Mucosa of descending colon (tissue), 3 donors: ENCODE measurements at regions not wholly inside any gene's neighbourhood (a gene's known extent, or its start where the extent isn't known, plus 50 kb on each side); places are given as distances from the start of the nearest gene placed in this dataset.

Source experiments
- ATAC-seq: fragments of 200-7000 bp; cut with Tn5 transposase; one replicate; pipeline ENCODE4 v1.9.1; 2020; ENCODE audit warnings: mild to moderate bottlenecking, moderate library complexity
- DNase-seq, 3 donors: peaks; one replicate each; pipeline ENCODE4 v3.0.0-alpha.2; 2020
- H3K36me3 ChIP-seq: fragments of 200-600 bp; one replicate; pipeline ENCODE4 v1.8.0; 2021; ENCODE audit warnings: low read depth, mild to moderate bottlenecking
- H3K4me1 ChIP-seq: fragments of 200-600 bp; one replicate; pipeline ENCODE4 v1.8.0; 2021; ENCODE audit warnings: low read depth, mild to moderate bottlenecking
- H3K4me3 ChIP-seq: fragments of 200-600 bp; one replicate; pipeline ENCODE4 v1.8.0; 2021; ENCODE audit warnings: mild to moderate bottlenecking
- H3K9me3 ChIP-seq: fragments of 200-600 bp; one replicate; pipeline ENCODE4 v1.8.0; 2021; ENCODE audit warnings: mild to moderate bottlenecking
- CTCF ChIP-seq: fragments of 200-600 bp; IDR thresholded peaks from one replicate; pipeline ENCODE4 v1.8.0; 2022; ENCODE audit warnings: antibody characterized with exemption, mild to moderate bottlenecking
- intact Hi-C, 2 donors: fragments of 100-400 bp; cut with DNase I in 1 of 2; cut with micrococcal nuclease in 1 of 2; formaldehyde crosslinking; loops; one replicate each; pipeline versions ENCODE4 v1.11.0 to v1.11.1; 2022; cut with DNase I, micrococcal nuclease
- donor health status: DM: no; HTN: no; CAD: no; lungs with moderate emphysema.
- donor health status: DM: no; HTN: no; CAD: no.
- donor health status: DM: no; HTN: yes; CAD: no.

DNA sequence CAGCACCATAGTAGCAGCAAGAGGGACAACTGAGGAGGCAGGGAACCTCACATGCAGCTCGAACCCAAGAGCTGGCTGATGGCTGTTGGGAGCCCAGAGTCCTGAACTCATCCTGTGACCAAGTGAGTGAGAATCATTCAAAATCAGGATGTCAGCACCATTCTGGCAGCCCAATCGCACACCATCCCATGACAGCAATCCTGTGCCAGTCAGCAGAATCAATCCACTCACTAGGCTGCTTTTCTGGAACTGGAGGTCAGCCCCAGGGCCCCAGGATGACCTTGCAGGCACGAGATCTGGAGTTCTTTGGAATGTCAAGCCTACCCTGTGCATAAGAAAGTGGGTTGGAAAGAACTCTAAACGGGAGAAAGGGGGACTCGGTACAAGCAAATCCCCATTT is 67.8 kb upstream of the TAF11L2 start:
- TF ChIP-seq CTCF = no peak
- intact Hi-C loops = loop anchor here in 1 of 2 donors (10.0 kb wide), 1 partner anchor 105 kb away; no protein-coding TSS in a partner anchor
- no peak overlapping the region for H3K4me3 ChIP-seq
- H3K9me3 ChIP-seq = no peaks in the 10 kb centered on the region
- ATAC-seq (no peak), DNase-seq (no peak)
- H3K36me3 ChIP-seq = no peaks in the 10 kb centered on the region
- no peaks in the 10 kb centered on the region for H3K4me1 ChIP-seq

DNA sequence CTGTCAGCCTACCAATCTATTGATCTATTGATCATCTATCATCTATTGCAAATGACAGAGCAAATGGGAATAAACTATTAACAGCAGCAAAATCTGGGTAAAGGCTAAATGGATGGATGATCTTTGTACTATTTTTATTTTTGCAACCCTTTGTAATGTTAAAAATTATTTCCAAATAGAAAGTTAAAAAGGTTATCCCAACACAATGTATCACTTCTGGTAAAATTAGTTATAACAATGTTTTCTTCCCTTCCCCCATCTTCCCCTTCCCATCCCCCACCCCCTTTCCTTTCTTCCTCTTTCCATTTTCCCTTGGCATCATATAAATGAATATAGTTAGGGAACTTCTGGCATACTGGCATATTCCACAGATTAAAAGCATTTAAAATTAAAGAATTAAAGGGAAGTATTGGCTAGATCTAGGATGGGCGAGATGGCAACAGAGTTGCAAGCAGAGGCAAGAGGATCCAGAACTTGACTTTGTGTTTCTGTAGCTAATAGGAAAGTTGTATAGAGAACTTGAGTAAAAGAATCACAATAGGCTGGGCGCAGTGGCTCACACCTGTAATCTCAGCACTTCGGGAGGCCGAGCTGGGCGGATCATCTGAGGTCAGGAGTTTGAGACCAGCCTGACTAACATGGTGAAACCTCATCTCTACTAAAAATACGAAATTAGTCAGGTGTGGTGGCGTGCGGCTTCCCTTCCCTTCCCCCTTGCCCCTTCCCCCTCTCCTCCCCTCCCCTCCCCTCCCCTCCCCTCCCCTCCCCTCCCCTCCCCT is 66.6 kb upstream of the TAF11L2 start:
- intact Hi-C loops = loop anchor here in 1 of 2 donors (10.0 kb wide), 1 partner anchor 107 kb away; no protein-coding TSS in a partner anchor
- ATAC-seq (no peak), DNase-seq (no peak)
- no peaks in the 10 kb centered on the region for H3K9me3 ChIP-seq
- no peak for TF ChIP-seq CTCF
- no peaks in the 10 kb centered on the region for H3K36me3 ChIP-seq
- H3K4me3 ChIP-seq = no peak overlapping the region
- H3K4me1 ChIP-seq = peaks cover 5% of the 10 kb centered on the region

- Histone ChIP-seq H3K4me1 (peaks cover 7% of the 10 kb centered on the region), H3K4me3 (no peak overlapping the region), H3K36me3 (no peaks in the 10 kb centered on the region), H3K9me3 (no peaks in the 10 kb centered on the region)
- intact Hi-C loops = loop anchor here in 1 of 2 donors (10.0 kb wide), 1 partner anchor 108 kb away; no protein-coding TSS in a partner anchor
- no peak for DNase-seq
- no peak for TF ChIP-seq CTCF
- no peak for ATAC-seq
Measured at GRCh38 chr5:17432569-17432968, 65.5 kb upstream of the TAF11L2 start.

DNA sequence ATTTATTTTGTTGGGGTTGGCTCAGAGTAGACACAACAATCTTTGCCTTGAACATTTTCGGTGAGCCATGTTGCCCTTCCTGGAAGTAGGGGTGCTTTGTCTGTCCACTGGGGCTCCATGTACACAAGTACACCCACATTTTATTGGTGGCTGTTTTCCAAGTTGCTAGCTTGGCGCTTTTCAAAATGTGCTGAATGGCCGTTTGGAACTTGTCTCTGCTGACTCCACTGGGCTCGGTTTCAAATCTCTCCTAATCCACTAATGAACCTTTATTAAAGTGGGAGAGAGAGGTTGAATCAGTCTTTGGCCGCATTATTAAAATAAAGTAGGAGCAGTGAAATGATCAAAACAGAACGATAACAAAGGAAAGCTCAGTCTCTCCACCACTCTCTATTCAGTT is 64.6 kb upstream of the TAF11L2 start:
- no peak for DNase-seq
- Histone ChIP-seq H3K9me3 (no peaks in the 10 kb centered on the region), H3K4me1 (peaks cover 7% of the 10 kb centered on the region), H3K36me3 (no peaks in the 10 kb centered on the region), H3K4me3 (no peak overlapping the region)
- no peak for ATAC-seq
- TF ChIP-seq CTCF = no peak
- intact Hi-C loops = loop anchor here in 1 of 2 donors (10.0 kb wide), 1 partner anchor 109 kb away; no protein-coding TSS in a partner anchor

- no peak overlapping the region for H3K4me3 ChIP-seq
- H3K36me3 ChIP-seq = no peaks in the 10 kb centered on the region
- intact Hi-C loops = loop anchor here in 1 of 2 donors (10.0 kb wide), 1 partner anchor 110 kb away; no protein-coding TSS in a partner anchor
- H3K4me1 ChIP-seq = peaks cover 7% of the 10 kb centered on the region
- H3K9me3 ChIP-seq = no peaks in the 10 kb centered on the region
- TF ChIP-seq CTCF = no peak
- DNase-seq (no peak), ATAC-seq (no peak)
Measured at GRCh38 chr5:17434982-17435381, 63.0 kb upstream of the TAF11L2 start.
